IMR-90 (cell line): ENCODE measurements at regions not wholly inside any gene's neighbourhood (a gene's known extent, or its start where the extent isn't known, plus 50 kb on each side); places are given as distances from the start of the nearest gene placed in this dataset.

ENCODE experiments used
- ATAC-seq: fragments of 200-7000 bp; cut with Tn5 transposase; 2 replicates; pipeline ENCODE4 v1.9.1; 2020; ENCODE audit warnings: low read depth, mild to moderate bottlenecking, moderate library complexity
- BruUV-seq: library from RNA; stranded (reverse); fragments of 400-500 nt; replicated peaks from 2 replicates; lab custom pipeline; 2021; lab: Mats Ljungman, UMichigan
- CTCF ChIA-PET: fragments of 300-600 bp; formaldehyde crosslinking; extraction: SDS; loops from one replicate; lab custom pipeline; 2021; ENCODE audit warnings: antibody characterized with exemption; lab: Yijun Ruan, JAX
- POLR2A ChIA-PET: fragments of 300-600 bp; sonication (Branson Sonifier 250); formaldehyde crosslinking; loops from one replicate; lab custom pipeline; 2022; ENCODE audit warnings: antibody characterized with exemption; ENCODE audit not compliant: unreplicated experiment; lab: Charles Lee
- DNase-seq: peaks from one replicate; pipeline ENCODE4 v3.0.0; 2013
- H2AFZ ChIP-seq: replicated peaks from 2 replicates; pipeline ENCODE3; 2013; ENCODE audit warnings: low read length, mild to moderate bottlenecking; ENCODE audit not compliant: poor library complexity
- H2AK5ac ChIP-seq: 2 replicates; pipeline ENCODE4 v1.6.1; 2013; ENCODE audit warnings: low read depth, low read length, inconsistent platforms
- H2AK9ac ChIP-seq: replicated peaks from 2 replicates; pipeline ENCODE3; 2013; ENCODE audit warnings: mild to moderate bottlenecking, low read depth, low read length, moderate library complexity; ENCODE audit not compliant: poor library complexity
- H2BK120ac ChIP-seq: 2 replicates; pipeline ENCODE4 v1.6.1; 2013; ENCODE audit warnings: low read depth, low read length, inconsistent platforms
- H2BK15ac ChIP-seq: 3 replicates; pipeline ENCODE4 v1.6.1; 2013; ENCODE audit warnings: low read depth, low read length, inconsistent platforms
- H2BK20ac ChIP-seq: 2 replicates; pipeline ENCODE4 v1.6.1; 2013; ENCODE audit warnings: low read depth, mild to moderate bottlenecking, inconsistent platforms, low read length, moderate library complexity
- H2BK5ac ChIP-seq: 2 replicates; pipeline ENCODE4 v1.6.1; 2013; ENCODE audit warnings: mild to moderate bottlenecking, low read depth, low read length, inconsistent platforms; ENCODE audit not compliant: poor library complexity, severe bottlenecking
- H3K14ac ChIP-seq: replicated peaks from 2 replicates; pipeline ENCODE4 v1.6.1; 2013; ENCODE audit warnings: low read depth, low read length, inconsistent platforms
- H3K18ac ChIP-seq: 2 replicates; pipeline ENCODE4 v1.6.1; 2013; ENCODE audit warnings: low read depth, low read length, control low read depth
- H3K23ac ChIP-seq: 2 replicates; pipeline ENCODE4 v1.6.1; 2013; ENCODE audit warnings: low read depth, low read length, inconsistent platforms
- H3K27ac ChIP-seq: 2 replicates; pipeline ENCODE4 v1.5.1; 2013; ENCODE audit warnings: mild to moderate bottlenecking, control low read depth, low read length; ENCODE audit not compliant: insufficient read depth
- H3K27me3 ChIP-seq: 2 replicates; pipeline ENCODE4 v1.6.1; 2013; ENCODE audit warnings: low read length; ENCODE audit not compliant: control insufficient read depth, insufficient read depth
- H3K36me3 ChIP-seq: 2 replicates; pipeline ENCODE4 v1.6.1; 2013; ENCODE audit warnings: low read length, mixed read lengths; ENCODE audit not compliant: control insufficient read depth, insufficient read depth
- H3K4ac ChIP-seq: 2 replicates; pipeline ENCODE4 v1.6.1; 2013; ENCODE audit warnings: low read depth, low read length, inconsistent platforms
- H3K4me1 ChIP-seq: 2 replicates; pipeline ENCODE4 v1.6.1; 2013; ENCODE audit warnings: low read length, mixed read lengths; ENCODE audit not compliant: control insufficient read depth, insufficient read depth
- H3K4me2 ChIP-seq: 2 replicates; pipeline ENCODE4 v1.6.1; 2013; ENCODE audit warnings: low read depth, mild to moderate bottlenecking, control low read depth, low read length, moderate library complexity
- H3K4me3 ChIP-seq: 2 replicates; pipeline ENCODE4 v1.5.1; 2013; ENCODE audit warnings: low read depth, mild to moderate bottlenecking, control low read depth, low read length, moderate library complexity; ENCODE audit not compliant: insufficient read depth
- H3K56ac ChIP-seq: 2 replicates; pipeline ENCODE4 v1.6.1; 2013; ENCODE audit warnings: low read length, inconsistent platforms; ENCODE audit not compliant: insufficient read depth; ENCODE audit errors: extremely low read depth
- H3K79me1 ChIP-seq, 2 experiments: 2 replicates each; pipeline ENCODE4 v1.6.1; 2013; ENCODE audit warnings: low read length in 2 of 2, inconsistent platforms in 1 of 2, low read depth in 1 of 2
- H3K9ac ChIP-seq: 2 replicates; pipeline ENCODE4 v1.6.1; 2013; ENCODE audit warnings: low read depth, low read length, control low read depth
- H3K9me1 ChIP-seq: 2 replicates; pipeline ENCODE4 v1.6.1; 2013; ENCODE audit warnings: low read length, inconsistent platforms; ENCODE audit not compliant: insufficient read depth
- H3K9me3 ChIP-seq: 2 replicates; pipeline ENCODE4 v1.6.1; 2013; ENCODE audit warnings: low read length; ENCODE audit not compliant: control insufficient read depth, insufficient read depth
- H4K20me1 ChIP-seq: 2 replicates; pipeline ENCODE4 v1.6.1; 2013; ENCODE audit warnings: low read length, inconsistent platforms; ENCODE audit not compliant: insufficient read depth
- H4K5ac ChIP-seq: 2 replicates; pipeline ENCODE4 v1.6.1; 2013; ENCODE audit warnings: mild to moderate bottlenecking, low read depth, low read length, control low read depth
- H4K8ac ChIP-seq, 2 experiments: 2 replicates each; pipeline ENCODE4 v1.6.1; 2013; ENCODE audit warnings: low read depth in 2 of 2, low read length in 2 of 2, control low read depth in 1 of 2, inconsistent platforms in 1 of 2
- H4K91ac ChIP-seq: 2 replicates; pipeline ENCODE4 v1.6.1; 2013; ENCODE audit warnings: low read depth, low read length, inconsistent platforms; ENCODE audit not compliant: insufficient read depth
- MAZ ChIP-seq: IDR thresholded peaks from 2 replicates; pipeline ENCODE4 v1.6.1; 2012; ENCODE audit warnings: low read depth, mild to moderate bottlenecking, low read length, improper control_type of control experiment, moderate library complexity, borderline replicate concordance
- WGBS, 2 experiments: methylation state at CpG; one replicate each; pipeline versions ENCODE4 v1.1.5 to v1.1.7; 2013; ENCODE audit warnings: missing lambda C conversion rate in 2 of 2; ENCODE audit not compliant: insufficient read length in 1 of 2; ENCODE audit errors: extremely low coverage in 2 of 2; 5-methylcytosine and 5-hydroxymethylcytosine counted together
- dilution Hi-C: fragments of 300-500 bp; cut with HindIII; formaldehyde crosslinking; loops from one replicate; pipeline ENCODE4 v1.14.3; 2018; ENCODE audit warnings: low sequenced_read_pairs; ENCODE audit not compliant: unreplicated experiment
- in situ Hi-C: fragments of 300-500 bp; cut with MboI; formaldehyde crosslinking; loops from 3 replicates; pipeline ENCODE4 v1.14.3; 2019; ENCODE audit warnings: low sequenced_read_pairs, inconsistent platforms, mixed read lengths
- intact Hi-C: fragments of 100-400 bp; cut with micrococcal nuclease; formaldehyde crosslinking; loops from 2 replicates; pipeline ENCODE4 v1.10.0; 2022

DNA sequence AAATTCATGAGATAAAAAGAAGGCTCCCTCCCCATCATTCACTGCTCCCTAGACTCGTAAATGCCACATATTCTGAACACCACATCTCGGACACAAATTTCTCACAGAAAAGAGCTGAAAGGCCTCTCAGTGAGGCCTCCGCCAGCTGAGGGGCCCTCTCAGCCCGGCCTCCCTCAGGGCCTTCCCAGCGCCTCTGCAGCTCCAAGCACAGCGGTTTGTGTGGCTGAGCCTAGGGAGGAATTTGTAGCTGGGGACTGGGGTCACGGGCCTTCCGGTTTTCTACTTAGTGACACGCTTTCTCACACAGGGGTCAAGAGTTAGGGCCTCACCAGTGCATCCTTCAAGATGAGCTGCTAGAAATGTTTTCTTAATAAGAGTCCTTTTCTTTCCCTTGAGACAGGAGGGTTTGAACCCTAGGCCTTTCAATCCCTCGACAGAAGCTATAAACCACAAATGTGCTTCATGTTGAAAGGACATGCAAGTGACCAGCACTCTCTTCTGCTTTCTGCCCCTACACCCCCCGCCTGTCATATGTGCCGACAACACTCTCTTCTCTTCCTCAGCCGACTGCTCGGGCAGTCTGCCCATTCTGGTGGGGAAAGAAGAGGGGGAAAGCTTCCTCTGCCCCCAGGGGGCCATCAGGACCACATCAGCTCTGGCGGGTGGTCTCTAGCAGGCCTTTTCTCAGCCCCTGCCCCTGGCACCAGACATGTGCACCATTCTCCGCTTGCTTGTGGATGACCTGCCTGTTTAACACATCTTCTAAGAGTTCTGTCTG is 104.9 kb downstream of the CHIC2 start:
- no peaks in the 10 kb centered on the region for H3K9me3 ChIP-seq
- intact Hi-C loops (no loop called here), dilution Hi-C loops (no loop called here), in situ Hi-C loops (no loop called here)
- no peak overlapping the region for H3K4me2 ChIP-seq
- no peaks in the 10 kb centered on the region for H4K20me1 ChIP-seq
- H4K5ac ChIP-seq = no peak overlapping the region
- H3K27ac ChIP-seq = no peak overlapping the region
- no peak overlapping the region for H2AK5ac ChIP-seq
- H4K91ac ChIP-seq = no peak overlapping the region
- H3K9ac ChIP-seq = no peak overlapping the region
- TF ChIP-seq MAZ = no peak
- no peak overlapping the region for H2BK15ac ChIP-seq
- H2AK9ac ChIP-seq = no peak overlapping the region
- POLR2A ChIA-PET = no interaction called here
- CTCF ChIA-PET = interaction anchor here (0.5 kb wide), 1 partner anchor 253 kb away, joined by 3 read pairs; no protein-coding TSS in a partner anchor
- no peak overlapping the region for H3K14ac ChIP-seq
- H3K23ac ChIP-seq = no peak overlapping the region
- ATAC-seq (no peak), DNase-seq (no peak)
- H3K4ac ChIP-seq = no peak overlapping the region
- H4K8ac ChIP-seq = no peak overlapping the region
- BruUV-seq = no TSS peak
- H3K18ac ChIP-seq = no peak overlapping the region
- H2BK20ac ChIP-seq = no peak overlapping the region
- H3K79me1 ChIP-seq = no peaks in the 10 kb centered on the region
- H3K4me3 ChIP-seq = no peak overlapping the region
- no peak overlapping the region for H3K56ac ChIP-seq
- peaks cover 11% of the 10 kb centered on the region for H3K9me1 ChIP-seq
- no peaks in the 10 kb centered on the region for H3K27me3 ChIP-seq
- H2AFZ ChIP-seq = no peak overlapping the region
- no peak overlapping the region for H2BK5ac ChIP-seq
- WGBS, 2 experiments = 40% methylated on average over 2 of the region's 16 CpGs; no CpG with 5 or more reads in 1 of the 2 experiments
- H3K4me1 ChIP-seq = peaks cover 10% of the 10 kb centered on the region
- no peaks in the 10 kb centered on the region for H3K36me3 ChIP-seq
- no peak overlapping the region for H2BK120ac ChIP-seq
